Right lobe of liver (tissue), 6 donors: ENCODE measurements at regions not wholly inside any gene's neighbourhood (a gene's known extent, or its start where the extent isn't known, plus 50 kb on each side); places are given as distances from the start of the nearest gene placed in this dataset.

ENCODE experiments used
- ATAC-seq, 4 donors: fragments of 200-7000 bp; cut with Tn5 transposase; one replicate each; pipeline ENCODE4 v1.9.1; 2020; ENCODE audit warnings: mild to moderate bottlenecking in 4 of 4, moderate library complexity in 4 of 4
- DNase-seq, 3 donors: peaks; one replicate each; pipeline ENCODE4 v3.0.0-alpha.2; 2020
- H3K27ac ChIP-seq, 3 donors: fragments of 200-600 bp; one replicate each; pipeline ENCODE4 v1.8.0; 2022
- H3K27me3 ChIP-seq, 2 donors: fragments of 200-600 bp; one replicate each; pipeline ENCODE4 v1.8.0; 2022
- H3K36me3 ChIP-seq, 4 donors: fragments of 200-600 bp; sonication (generic) in 1 of 4; one replicate each; pipeline versions ENCODE4 v1.5.1 to v1.8.0; 2017 to 2022; ENCODE audit warnings: control low read depth in 1 of 4
- H3K4me1 ChIP-seq, 4 donors: fragments of 200-600 bp; sonication (generic) in 1 of 4; one replicate each; pipeline versions ENCODE4 v1.5.1 to v1.8.0; 2017 to 2022; ENCODE audit warnings: control low read depth in 1 of 4
- H3K4me3 ChIP-seq, 3 donors: fragments of 200-600 bp; one replicate each; pipeline ENCODE4 v1.8.0; 2022
- H3K9me3 ChIP-seq, 4 donors: fragments of 200-600 bp; sonication (generic) in 1 of 4; one replicate each; pipeline versions ENCODE4 v1.5.1 to v1.8.0; 2017 to 2022; ENCODE audit warnings: control low read depth in 1 of 4
- POLR2A ChIP-seq: fragments of 450-650 bp; IDR thresholded peaks from one replicate; pipeline ENCODE4 v1.6.1; 2017; ENCODE audit warnings: antibody characterized with exemption, mild to moderate bottlenecking
- WGBS: methylation state at CpG from one replicate; pipeline ENCODE4 v1.1.6; 2018; ENCODE audit warnings: low coverage, low lambda C conversion rate; ENCODE audit not compliant: insufficient coverage; ENCODE audit errors: missing lambda C conversion rate; 5-methylcytosine and 5-hydroxymethylcytosine counted together
- intact Hi-C, 2 donors: fragments of 100-400 bp; cut with DNase I; formaldehyde crosslinking; loops; one replicate each; pipeline versions ENCODE4 v1.11.2 to v1.14.1; 2022
- TF ChIP-seq, protein P1 (sequence below), 4 donors: fragments of 200-600 bp in 3 of 4; fragments of 450-650 bp in 1 of 4; IDR thresholded peaks; one replicate each; pipeline versions ENCODE4 v1.5.1 to v1.8.0; 2016 to 2022; ENCODE audit warnings: antibody characterized with exemption in 4 of 4, mild to moderate bottlenecking in 2 of 4
- donor health status: DM: no; HTN: yes; CAD: no.
- donor health status: DM: no; HTN: no; CAD: no.
- donor health status: DM: no; HTN: no; CAD: no.
- donor health status: DM: no; HTN: yes; CAD: no.
- donor health status: DM: no; HTN: yes; CAD: no.

DNA sequence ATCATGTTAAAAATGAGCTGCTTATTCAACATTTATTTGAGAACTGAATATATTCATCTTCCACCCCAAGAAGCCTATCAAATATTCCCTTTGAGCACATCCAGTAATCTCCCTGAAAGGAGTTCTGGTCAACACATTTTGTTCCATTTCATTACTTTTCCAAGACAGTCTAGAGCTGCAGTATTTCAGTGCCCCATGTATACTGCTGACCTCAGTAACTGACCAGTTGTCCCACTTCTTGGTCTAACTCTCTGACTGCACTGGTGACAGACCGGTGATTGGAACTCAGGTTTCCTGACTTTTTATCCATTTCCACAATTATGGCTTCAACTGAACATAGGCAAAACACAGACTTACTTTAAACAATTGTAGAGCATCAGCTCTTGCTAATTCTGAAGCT lies 206.8 kb upstream of the NPSR1 start:
- Histone ChIP-seq H3K27me3 (no peaks in the 10 kb centered on the region), H3K4me1 (no peaks in the 10 kb centered on the region), H3K9me3 (no peaks in the 10 kb centered on the region), H3K27ac (no peak overlapping the region), H3K4me3 (no peak overlapping the region), H3K36me3 (peaks cover 0 to 1% (median 0%) of the 10 kb centered on the region in 4 donors)
- TF ChIP-seq, protein P1, sequence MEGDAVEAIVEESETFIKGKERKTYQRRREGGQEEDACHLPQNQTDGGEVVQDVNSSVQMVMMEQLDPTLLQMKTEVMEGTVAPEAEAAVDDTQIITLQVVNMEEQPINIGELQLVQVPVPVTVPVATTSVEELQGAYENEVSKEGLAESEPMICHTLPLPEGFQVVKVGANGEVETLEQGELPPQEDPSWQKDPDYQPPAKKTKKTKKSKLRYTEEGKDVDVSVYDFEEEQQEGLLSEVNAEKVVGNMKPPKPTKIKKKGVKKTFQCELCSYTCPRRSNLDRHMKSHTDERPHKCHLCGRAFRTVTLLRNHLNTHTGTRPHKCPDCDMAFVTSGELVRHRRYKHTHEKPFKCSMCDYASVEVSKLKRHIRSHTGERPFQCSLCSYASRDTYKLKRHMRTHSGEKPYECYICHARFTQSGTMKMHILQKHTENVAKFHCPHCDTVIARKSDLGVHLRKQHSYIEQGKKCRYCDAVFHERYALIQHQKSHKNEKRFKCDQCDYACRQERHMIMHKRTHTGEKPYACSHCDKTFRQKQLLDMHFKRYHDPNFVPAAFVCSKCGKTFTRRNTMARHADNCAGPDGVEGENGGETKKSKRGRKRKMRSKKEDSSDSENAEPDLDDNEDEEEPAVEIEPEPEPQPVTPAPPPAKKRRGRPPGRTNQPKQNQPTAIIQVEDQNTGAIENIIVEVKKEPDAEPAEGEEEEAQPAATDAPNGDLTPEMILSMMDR (IDR thresholded peaks at IDR 0.05): no peak
- no peak for TF ChIP-seq POLR2A
- DNase-seq (no peak), ATAC-seq (no peak)
- 86% methylated on average over 1 of the region's 1 CpG for WGBS
- intact Hi-C loops: no loop called here

DNA sequence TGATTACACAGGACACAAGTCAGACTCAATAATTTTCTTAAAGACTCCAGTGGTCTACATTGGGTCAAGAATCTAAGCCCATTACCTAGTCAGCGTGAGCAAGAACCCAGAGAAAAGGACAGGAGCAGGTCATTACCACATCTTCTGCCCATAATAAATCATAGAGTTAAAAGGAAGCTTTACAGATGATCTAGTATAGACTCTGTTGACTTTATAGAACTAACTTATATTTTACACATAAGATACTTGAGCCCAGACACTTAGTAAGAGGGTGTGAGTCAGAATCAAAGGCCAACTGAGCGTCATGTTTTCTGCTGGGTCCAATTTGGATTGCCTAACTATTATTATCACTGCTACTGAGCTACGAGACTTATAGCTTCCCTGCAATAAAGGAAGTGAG lies 206.1 kb upstream of the NPSR1 start:
- H3K4me1 ChIP-seq: no peaks in the 10 kb centered on the region
- intact Hi-C loops: no loop called here
- no peak overlapping the region for H3K27ac ChIP-seq
- peaks cover 0 to 1% (median 0%) of the 10 kb centered on the region in 4 donors for H3K36me3 ChIP-seq
- no peaks in the 10 kb centered on the region for H3K27me3 ChIP-seq
- WGBS: 59% methylated on average over 3 of the region's 3 CpGs
- no peak overlapping the region for H3K4me3 ChIP-seq
- DNase-seq (no peak), ATAC-seq (no peak)
- TF ChIP-seq POLR2A: no peak
- H3K9me3 ChIP-seq: no peaks in the 10 kb centered on the region

GRCh38 chr7:34452363-34452762 lies 205.7 kb upstream of the NPSR1 start:
- no peak for TF ChIP-seq POLR2A
- TF ChIP-seq, protein P1 (IDR thresholded peaks at IDR 0.05): no peak
- Histone ChIP-seq H3K4me3 (no peak overlapping the region), H3K4me1 (no peaks in the 10 kb centered on the region), H3K9me3 (no peaks in the 10 kb centered on the region), H3K27me3 (no peaks in the 10 kb centered on the region), H3K36me3 (peaks cover 0 to 1% (median 0%) of the 10 kb centered on the region in 4 donors), H3K27ac (no peak overlapping the region)
- intact Hi-C loops: no loop called here
- ATAC-seq (no peak), DNase-seq (no peak)
- WGBS: 66% methylated on average over 7 of the region's 7 CpGs

DNA sequence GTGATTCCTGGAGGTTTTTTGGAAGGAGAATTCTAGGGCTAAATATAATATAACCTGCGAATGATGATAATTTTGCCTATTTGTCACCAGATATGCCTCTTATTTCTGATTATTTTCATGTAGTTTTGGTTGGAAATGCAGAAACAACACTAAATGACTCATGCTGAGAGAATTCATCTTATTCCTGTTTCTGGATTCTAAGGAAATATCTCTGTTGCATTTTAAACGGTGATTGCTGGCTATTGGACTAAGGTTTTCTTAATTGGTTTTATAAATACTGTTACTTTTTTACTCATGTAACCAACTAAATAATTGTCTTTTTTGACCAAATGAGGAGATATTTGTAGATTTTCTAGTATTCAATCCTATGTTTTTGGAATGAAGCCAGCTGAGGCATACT lies 204.9 kb upstream of the NPSR1 start:
- intact Hi-C loops: no loop called here
- 73% methylated on average over 2 of the region's 2 CpGs for WGBS

DNA sequence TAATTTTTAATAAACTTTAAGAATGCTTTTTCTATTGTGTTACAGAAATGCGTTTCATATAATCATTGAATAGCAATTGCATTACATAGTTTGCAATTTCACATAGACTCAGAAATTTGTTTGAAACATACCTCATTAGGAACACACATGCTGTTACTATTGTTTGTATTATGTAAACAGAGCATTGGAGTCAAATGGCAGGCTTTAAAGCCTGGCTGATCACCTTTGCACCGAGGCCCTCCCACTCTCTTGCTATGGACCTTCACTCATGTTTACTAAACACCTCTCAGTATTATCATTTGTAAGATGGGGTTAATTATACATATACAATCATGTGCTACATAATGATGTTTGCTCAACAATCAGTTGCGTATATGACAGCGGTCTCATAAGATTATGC lies 203.6 kb upstream of the NPSR1 start:
- WGBS: 67% methylated on average over 4 of the region's 4 CpGs
- intact Hi-C loops: no loop called here
- no peaks in the 10 kb centered on the region for H3K4me1 ChIP-seq
- no peak overlapping the region for H3K27ac ChIP-seq
- DNase-seq: no peak
- ATAC-seq: no peak
- no peaks in the 10 kb centered on the region for H3K27me3 ChIP-seq
- TF ChIP-seq, protein P1 (IDR thresholded peaks at IDR 0.05): no peak
- TF ChIP-seq POLR2A: no peak
- peaks cover 0 to 1% (median 0%) of the 10 kb centered on the region in 4 donors for H3K36me3 ChIP-seq
- H3K9me3 ChIP-seq: no peaks in the 10 kb centered on the region
- no peak overlapping the region for H3K4me3 ChIP-seq

More for the DNA sequence above, 204.9 kb upstream of the NPSR1 start:
- no peak overlapping the region for H3K27ac ChIP-seq
- H3K36me3 ChIP-seq: peaks cover 0 to 1% (median 0%) of the 10 kb centered on the region in 4 donors
- no peaks in the 10 kb centered on the region for H3K27me3 ChIP-seq
- DNase-seq (no peak), ATAC-seq (no peak)
- H3K9me3 ChIP-seq: no peaks in the 10 kb centered on the region
- H3K4me1 ChIP-seq: no peaks in the 10 kb centered on the region
- TF ChIP-seq POLR2A: no peak
- TF ChIP-seq, protein P1 (IDR thresholded peaks at IDR 0.05): no peak
- no peak overlapping the region for H3K4me3 ChIP-seq
